ENCODE measurements at regions not wholly inside any gene's neighbourhood (a gene's known extent, or its start where the extent isn't known, plus 50 kb on each side); places are given as distances from the start of the nearest gene placed in this dataset.

DNA sequence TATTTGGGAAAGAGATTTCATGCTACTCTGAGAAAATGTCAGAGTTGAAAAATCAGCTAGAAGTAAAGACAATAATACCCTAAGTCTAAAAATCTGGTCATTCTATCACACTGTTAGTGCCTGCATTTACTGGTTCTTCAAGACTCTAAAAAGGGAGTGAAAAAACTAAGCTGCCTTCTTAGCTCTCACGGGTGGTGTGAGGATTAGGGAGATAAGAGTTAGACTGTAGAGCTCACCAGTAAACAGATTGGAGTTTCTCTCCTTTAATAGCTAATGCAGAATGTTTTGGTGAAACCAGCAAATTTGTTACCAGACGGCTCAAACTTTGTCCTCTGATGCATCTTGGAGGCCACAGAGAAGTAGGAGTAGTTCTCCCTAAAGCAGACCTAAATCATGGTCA is 135.0 kb upstream of the OTX2 start:
- Histone ChIP-seq H2AFZ (ENCODE audit: low read length) (no peak overlapping the region), H4K8ac (ENCODE audit: low read depth, low read length) (no peak overlapping the region), H2BK5ac (ENCODE audit: low read length) (no peak overlapping the region), H4K91ac (ENCODE audit: low read depth, low read length, poor library complexity) (no peak overlapping the region), H3K4me1 (ENCODE audit: control insufficient read depth in 2 of 2, insufficient read depth in 1 of 2, low read depth in 1 of 2, low read length in 2 of 2) (peaks cover 0 to 1% of the 10 kb centered on the region in 2 donors), H2BK120ac (ENCODE audit: low read depth, low read length) (no peak overlapping the region), H3K4ac (ENCODE audit: low read length) (no peak overlapping the region), H3K4me3 (ENCODE audit: low read length in 2 of 2) (no peak overlapping the region), H2AK5ac (ENCODE audit: low read depth, low read length) (no peak overlapping the region), H3K27me3 (ENCODE audit: control insufficient read depth in 3 of 3, insufficient read depth in 3 of 3, low read depth in 1 of 3, low read length in 3 of 3) (no peaks in the 10 kb centered on the region), H3K79me1 (ENCODE audit: low read depth, low read length) (no peaks in the 10 kb centered on the region), H3K14ac (ENCODE audit: low read length) (no peak overlapping the region), H3K36me3 (replicated peaks in 1 of 2; ENCODE audit: control insufficient read depth in 2 of 2, insufficient read depth in 2 of 2, low read length in 2 of 2) (no peaks in the 10 kb centered on the region), H3K4me2 (ENCODE audit: insufficient read depth, low read length, poor library complexity, severe bottlenecking) (no peak overlapping the region), H3K18ac (ENCODE audit: low read length) (no peak overlapping the region), H3K27ac (replicated peaks; ENCODE audit: low read length) (no peak overlapping the region), H3K9ac (ENCODE audit: low read depth, low read length, poor library complexity) (no peak overlapping the region), H2BK15ac (ENCODE audit: low read length) (no peak overlapping the region), H2BK12ac (ENCODE audit: low read length) (no peak overlapping the region), H3K9me3 (replicated peaks in 1 of 2; ENCODE audit: control insufficient read depth in 2 of 2, insufficient read depth in 1 of 2, low read depth in 1 of 2, low read length in 2 of 2) (no peaks in the 10 kb centered on the region), H3K23ac (ENCODE audit: low read depth, low read length, poor library complexity) (no peak overlapping the region)
- DNase-seq (ENCODE audit: low spot score), result no peak
- WGBS, 2 donors (ENCODE audit: extremely low coverage in 2 of 2, insufficient read length in 2 of 2, insufficient replicate concordance in 1 of 2), result no CpG with 5 or more reads among the region's 2 CpGs

DNA sequence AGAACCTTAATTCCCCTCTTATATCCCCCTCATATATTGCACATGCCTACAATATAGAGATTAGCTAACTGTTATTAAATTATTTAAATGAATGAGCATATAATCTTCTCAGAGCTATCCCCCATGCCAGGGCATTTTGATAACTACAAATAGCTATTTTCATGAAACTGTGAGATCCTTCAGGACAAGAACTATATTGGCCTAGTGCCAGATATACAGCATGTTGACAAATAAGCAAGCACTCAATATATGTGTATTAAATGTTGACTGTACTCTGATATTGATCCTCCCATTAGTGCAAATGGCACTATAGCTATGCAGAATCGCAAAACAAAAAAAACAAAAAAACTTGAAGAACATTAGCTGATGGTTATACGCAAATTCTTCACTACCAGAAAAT is 134.1 kb upstream of the OTX2 start:
- WGBS, 2 donors (ENCODE audit: extremely low coverage in 2 of 2, insufficient read length in 2 of 2, insufficient replicate concordance in 1 of 2), result no CpG with 5 or more reads among the region's 2 CpGs
- no peak overlapping the region for H4K8ac ChIP-seq (ENCODE audit: low read depth, low read length)
- no peaks in the 10 kb centered on the region for H3K27me3 ChIP-seq (ENCODE audit: control insufficient read depth in 3 of 3, insufficient read depth in 3 of 3, low read depth in 1 of 3, low read length in 3 of 3)
- no peak overlapping the region for H2BK120ac ChIP-seq (ENCODE audit: low read depth, low read length)
- H2BK12ac ChIP-seq (ENCODE audit: low read length), result no peak overlapping the region
- no peak overlapping the region for H3K18ac ChIP-seq (ENCODE audit: low read length)
- peaks cover 0 to 1% of the 10 kb centered on the region in 2 donors for H3K4me1 ChIP-seq (ENCODE audit: control insufficient read depth in 2 of 2, insufficient read depth in 1 of 2, low read depth in 1 of 2, low read length in 2 of 2)
- H3K14ac ChIP-seq (ENCODE audit: low read length), result no peak overlapping the region
- no peak overlapping the region for H3K4me3 ChIP-seq (ENCODE audit: low read length in 2 of 2)
- H3K9me3 ChIP-seq (replicated peaks in 1 of 2; ENCODE audit: control insufficient read depth in 2 of 2, insufficient read depth in 1 of 2, low read depth in 1 of 2, low read length in 2 of 2), result no peaks in the 10 kb centered on the region
- no peak overlapping the region for H4K91ac ChIP-seq (ENCODE audit: low read depth, low read length, poor library complexity)
- H3K27ac ChIP-seq (replicated peaks; ENCODE audit: low read length), result no peak overlapping the region
- H3K4me2 ChIP-seq (ENCODE audit: insufficient read depth, low read length, poor library complexity, severe bottlenecking), result no peak overlapping the region
- H3K23ac ChIP-seq (ENCODE audit: low read depth, low read length, poor library complexity), result no peak overlapping the region
- no peak overlapping the region for H3K4ac ChIP-seq (ENCODE audit: low read length)
- no peak overlapping the region for H2BK5ac ChIP-seq (ENCODE audit: low read length)
- no peak overlapping the region for H2BK15ac ChIP-seq (ENCODE audit: low read length)
- no peak for DNase-seq (ENCODE audit: low spot score)
- H2AFZ ChIP-seq (ENCODE audit: low read length), result no peak overlapping the region
- H2AK5ac ChIP-seq (ENCODE audit: low read depth, low read length), result no peak overlapping the region
- no peaks in the 10 kb centered on the region for H3K36me3 ChIP-seq (replicated peaks in 1 of 2; ENCODE audit: control insufficient read depth in 2 of 2, insufficient read depth in 2 of 2, low read length in 2 of 2)
- H3K9ac ChIP-seq (ENCODE audit: low read depth, low read length, poor library complexity), result no peak overlapping the region
- H3K79me1 ChIP-seq (ENCODE audit: low read depth, low read length), result no peaks in the 10 kb centered on the region

DNA sequence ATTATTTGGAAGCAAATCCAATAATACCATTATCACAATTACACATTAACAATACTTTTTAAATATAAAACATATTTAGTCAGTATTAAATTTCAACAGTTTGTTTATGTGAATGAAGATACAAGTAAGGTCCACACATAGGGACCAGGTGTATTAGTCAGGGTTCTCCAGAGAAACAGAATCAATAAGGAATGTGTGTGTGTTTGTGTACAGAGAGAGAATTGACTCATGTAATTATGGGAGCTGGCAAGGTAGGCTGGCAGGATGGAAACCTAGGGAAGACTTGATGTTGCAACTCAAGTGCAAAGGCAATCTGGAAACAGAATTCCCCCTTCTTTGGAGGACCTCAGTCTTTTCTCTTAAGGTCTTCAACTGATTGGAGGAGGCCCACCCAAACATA is 123.2 kb upstream of the OTX2 start:
- Histone ChIP-seq H3K18ac (ENCODE audit: low read length) (no peak overlapping the region), H3K14ac (ENCODE audit: low read length) (no peak overlapping the region), H3K27me3 (ENCODE audit: control insufficient read depth in 3 of 3, insufficient read depth in 3 of 3, low read depth in 1 of 3, low read length in 3 of 3) (no peaks in the 10 kb centered on the region), H3K4me3 (ENCODE audit: low read length in 2 of 2) (no peak overlapping the region), H2BK12ac (ENCODE audit: low read length) (no peak overlapping the region), H2AFZ (ENCODE audit: low read length) (no peak overlapping the region), H3K36me3 (replicated peaks in 1 of 2; ENCODE audit: control insufficient read depth in 2 of 2, insufficient read depth in 2 of 2, low read length in 2 of 2) (no peaks in the 10 kb centered on the region), H2BK15ac (ENCODE audit: low read length) (no peak overlapping the region), H3K4ac (ENCODE audit: low read length) (no peak overlapping the region), H3K23ac (ENCODE audit: low read depth, low read length, poor library complexity) (no peak overlapping the region), H3K4me2 (ENCODE audit: insufficient read depth, low read length, poor library complexity, severe bottlenecking) (no peak overlapping the region), H3K9ac (ENCODE audit: low read depth, low read length, poor library complexity) (no peak overlapping the region), H3K4me1 (ENCODE audit: control insufficient read depth in 2 of 2, insufficient read depth in 1 of 2, low read depth in 1 of 2, low read length in 2 of 2) (no peaks in the 10 kb centered on the region), H3K9me3 (replicated peaks in 1 of 2; ENCODE audit: control insufficient read depth in 2 of 2, insufficient read depth in 1 of 2, low read depth in 1 of 2, low read length in 2 of 2) (no peaks in the 10 kb centered on the region), H2BK120ac (ENCODE audit: low read depth, low read length) (no peak overlapping the region), H2BK5ac (ENCODE audit: low read length) (no peak overlapping the region), H3K27ac (replicated peaks; ENCODE audit: low read length) (no peak overlapping the region), H2AK5ac (ENCODE audit: low read depth, low read length) (no peak overlapping the region), H4K8ac (ENCODE audit: low read depth, low read length) (no peak overlapping the region), H4K91ac (ENCODE audit: low read depth, low read length, poor library complexity) (no peak overlapping the region), H3K79me1 (ENCODE audit: low read depth, low read length) (no peaks in the 10 kb centered on the region)
- DNase-seq (ENCODE audit: low spot score), result no peak

DNA sequence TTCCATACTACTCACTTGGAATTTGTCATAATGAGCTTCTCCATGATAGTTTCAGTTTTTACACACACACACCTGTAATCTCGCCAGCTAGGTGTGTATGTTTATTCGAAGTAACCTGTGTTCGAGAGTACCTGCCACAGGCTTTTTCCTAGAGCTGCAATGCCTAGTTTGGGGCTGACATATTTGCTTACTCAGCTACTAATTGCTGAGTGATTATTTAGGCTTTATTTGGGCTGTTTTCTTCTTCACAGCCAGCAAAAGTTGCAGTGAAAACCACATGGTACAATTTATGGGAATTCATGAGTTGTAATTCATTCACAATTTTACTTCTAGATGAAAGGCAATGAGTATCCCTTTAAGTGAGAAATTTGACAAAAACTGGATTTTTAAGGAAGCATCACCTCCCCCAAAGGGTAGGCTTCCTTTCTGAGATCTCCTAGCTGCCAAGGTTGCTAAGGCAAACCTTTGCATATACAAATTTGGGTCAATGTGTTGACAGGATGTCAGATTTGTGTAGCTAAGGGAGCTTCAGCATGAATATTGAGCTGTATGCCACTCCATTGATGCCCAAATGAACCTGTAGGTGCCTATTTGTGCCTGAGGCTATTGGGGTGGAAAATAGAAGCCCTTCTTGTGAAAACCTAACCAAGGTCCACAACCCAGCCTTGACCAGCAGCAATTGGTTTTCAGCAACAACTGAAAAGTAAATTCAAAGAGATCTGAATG is 108.7 kb upstream of the OTX2 start:
- Histone ChIP-seq H2AK5ac (ENCODE audit: low read depth, low read length) (no peak overlapping the region), H3K27me3 (ENCODE audit: control insufficient read depth in 3 of 3, insufficient read depth in 3 of 3, low read depth in 1 of 3, low read length in 3 of 3) (no peaks in the 10 kb centered on the region), H3K9me3 (replicated peaks in 1 of 2; ENCODE audit: control insufficient read depth in 2 of 2, insufficient read depth in 1 of 2, low read depth in 1 of 2, low read length in 2 of 2) (no peaks in the 10 kb centered on the region), H4K8ac (ENCODE audit: low read depth, low read length) (no peak overlapping the region), H3K79me1 (ENCODE audit: low read depth, low read length) (no peaks in the 10 kb centered on the region), H3K4me1 (ENCODE audit: control insufficient read depth in 2 of 2, insufficient read depth in 1 of 2, low read depth in 1 of 2, low read length in 2 of 2) (no peaks in the 10 kb centered on the region), H3K4me2 (ENCODE audit: insufficient read depth, low read length, poor library complexity, severe bottlenecking) (no peak overlapping the region), H3K4ac (ENCODE audit: low read length) (no peak overlapping the region), H3K36me3 (replicated peaks in 1 of 2; ENCODE audit: control insufficient read depth in 2 of 2, insufficient read depth in 2 of 2, low read length in 2 of 2) (no peaks in the 10 kb centered on the region), H3K4me3 (ENCODE audit: low read length in 2 of 2) (no peak overlapping the region), H2BK12ac (ENCODE audit: low read length) (no peak overlapping the region), H3K23ac (ENCODE audit: low read depth, low read length, poor library complexity) (no peak overlapping the region), H4K91ac (ENCODE audit: low read depth, low read length, poor library complexity) (no peak overlapping the region), H3K9ac (ENCODE audit: low read depth, low read length, poor library complexity) (no peak overlapping the region), H3K18ac (ENCODE audit: low read length) (no peak overlapping the region), H3K14ac (ENCODE audit: low read length) (no peak overlapping the region), H2BK15ac (ENCODE audit: low read length) (no peak overlapping the region), H3K27ac (replicated peaks; ENCODE audit: low read length) (no peak overlapping the region), H2BK120ac (ENCODE audit: low read depth, low read length) (no peak overlapping the region), H2AFZ (ENCODE audit: low read length) (no peak overlapping the region), H2BK5ac (ENCODE audit: low read length) (no peak overlapping the region)
- WGBS, 2 donors (ENCODE audit: extremely low coverage in 2 of 2, insufficient read length in 2 of 2, insufficient replicate concordance in 1 of 2), result no CpG with 5 or more reads among the region's 3 CpGs
- no peak for DNase-seq (ENCODE audit: low spot score)
